ENCODE measurements at regions not wholly inside any gene's neighbourhood (a gene's known extent, or its start where the extent isn't known, plus 50 kb on each side); places are given as distances from the start of the nearest gene placed in this dataset.

GRCh38 chr11:113613619-113614018, 92.5 kb downstream of the TMPRSS5 start:
- no peak for TF ChIP-seq POLR2A (IDR thresholded peaks at IDR 0.05; ENCODE audit: extremely low read depth, insufficient read length)
- TF ChIP-seq, protein P1, sequence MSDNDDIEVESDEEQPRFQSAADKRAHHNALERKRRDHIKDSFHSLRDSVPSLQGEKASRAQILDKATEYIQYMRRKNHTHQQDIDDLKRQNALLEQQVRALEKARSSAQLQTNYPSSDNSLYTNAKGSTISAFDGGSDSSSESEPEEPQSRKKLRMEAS (IDR thresholded peaks at IDR 0.05; ENCODE audit: low read depth, low read length), result no peak
- TF ChIP-seq, protein P2, sequence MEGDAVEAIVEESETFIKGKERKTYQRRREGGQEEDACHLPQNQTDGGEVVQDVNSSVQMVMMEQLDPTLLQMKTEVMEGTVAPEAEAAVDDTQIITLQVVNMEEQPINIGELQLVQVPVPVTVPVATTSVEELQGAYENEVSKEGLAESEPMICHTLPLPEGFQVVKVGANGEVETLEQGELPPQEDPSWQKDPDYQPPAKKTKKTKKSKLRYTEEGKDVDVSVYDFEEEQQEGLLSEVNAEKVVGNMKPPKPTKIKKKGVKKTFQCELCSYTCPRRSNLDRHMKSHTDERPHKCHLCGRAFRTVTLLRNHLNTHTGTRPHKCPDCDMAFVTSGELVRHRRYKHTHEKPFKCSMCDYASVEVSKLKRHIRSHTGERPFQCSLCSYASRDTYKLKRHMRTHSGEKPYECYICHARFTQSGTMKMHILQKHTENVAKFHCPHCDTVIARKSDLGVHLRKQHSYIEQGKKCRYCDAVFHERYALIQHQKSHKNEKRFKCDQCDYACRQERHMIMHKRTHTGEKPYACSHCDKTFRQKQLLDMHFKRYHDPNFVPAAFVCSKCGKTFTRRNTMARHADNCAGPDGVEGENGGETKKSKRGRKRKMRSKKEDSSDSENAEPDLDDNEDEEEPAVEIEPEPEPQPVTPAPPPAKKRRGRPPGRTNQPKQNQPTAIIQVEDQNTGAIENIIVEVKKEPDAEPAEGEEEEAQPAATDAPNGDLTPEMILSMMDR (IDR thresholded peaks at IDR 0.05; ENCODE audit: low read depth, low read length), result no peak
- TF ChIP-seq MYC (IDR thresholded peaks at IDR 0.05; ENCODE audit: low read depth, low read length), result no peak
- DNase-seq (ENCODE audit: low read depth), result peak; percentile 60
- H3K4me3 ChIP-seq (ENCODE audit: low read depth, low read length), result no peak overlapping the region

DNA sequence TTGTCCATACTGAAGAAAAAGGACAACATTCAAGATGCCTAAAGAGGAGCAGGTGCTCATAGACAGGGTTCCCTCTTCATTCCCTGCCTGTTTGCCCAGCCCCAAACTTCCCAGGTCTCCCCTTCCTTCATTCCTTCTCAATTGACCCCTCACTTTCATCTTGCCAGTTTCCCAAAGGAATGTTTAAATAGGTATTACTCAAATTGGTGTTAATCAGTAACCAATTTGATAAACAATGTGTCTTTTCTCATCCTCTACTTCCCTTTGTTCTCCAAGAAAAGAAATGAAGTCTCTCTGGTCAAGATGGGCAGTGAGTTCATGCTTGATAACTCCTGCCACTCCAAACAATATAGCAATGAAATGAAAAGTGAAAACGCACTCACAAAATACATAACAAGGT, 101.9 kb downstream of the TMPRSS5 start:
- no peak overlapping the region for H3K4me3 ChIP-seq (ENCODE audit: low read depth, low read length)
- no peak for DNase-seq (ENCODE audit: low read depth)
- TF ChIP-seq POLR2A (IDR thresholded peaks at IDR 0.05; ENCODE audit: extremely low read depth, insufficient read length), result no peak
- TF ChIP-seq, protein P2 (IDR thresholded peaks at IDR 0.05; ENCODE audit: low read depth, low read length), result no peak
- TF ChIP-seq, protein P1 (IDR thresholded peaks at IDR 0.05; ENCODE audit: low read depth, low read length), result no peak
- no peak for TF ChIP-seq MYC (IDR thresholded peaks at IDR 0.05; ENCODE audit: low read depth, low read length)

- TF ChIP-seq, protein P1 (IDR thresholded peaks at IDR 0.05; ENCODE audit: low read depth, low read length), result no peak
- TF ChIP-seq MYC (IDR thresholded peaks at IDR 0.05; ENCODE audit: low read depth, low read length) (no peak), POLR2A (IDR thresholded peaks at IDR 0.05; ENCODE audit: extremely low read depth, insufficient read length) (no peak)
- TF ChIP-seq, protein P2 (IDR thresholded peaks at IDR 0.05; ENCODE audit: low read depth, low read length), result no peak
- no peak overlapping the region for H3K4me3 ChIP-seq (ENCODE audit: low read depth, low read length)
- DNase-seq (ENCODE audit: low read depth), result no peak
These were observed 102.6 kb downstream of the TMPRSS5 start for GRCh38 chr11:113603277-113604059.

GRCh38 chr11:113602483-113602882, 103.6 kb downstream of the TMPRSS5 start:
- TF ChIP-seq MYC (IDR thresholded peaks at IDR 0.05; ENCODE audit: low read depth, low read length) (no peak), POLR2A (IDR thresholded peaks at IDR 0.05; ENCODE audit: extremely low read depth, insufficient read length) (no peak)
- TF ChIP-seq, protein P1 (IDR thresholded peaks at IDR 0.05; ENCODE audit: low read depth, low read length), result no peak
- TF ChIP-seq, protein P2 (IDR thresholded peaks at IDR 0.05; ENCODE audit: low read depth, low read length), result no peak
- H3K4me3 ChIP-seq (ENCODE audit: low read depth, low read length), result no peak overlapping the region

GRCh38 chr11:113596658-113597057, 109.5 kb downstream of the TMPRSS5 start:
- TF ChIP-seq, protein P2 (IDR thresholded peaks at IDR 0.05; ENCODE audit: low read depth, low read length), result no peak
- no peak for TF ChIP-seq MYC (IDR thresholded peaks at IDR 0.05; ENCODE audit: low read depth, low read length)
- TF ChIP-seq, protein P1 (IDR thresholded peaks at IDR 0.05; ENCODE audit: low read depth, low read length), result no peak
- no peak for TF ChIP-seq POLR2A (IDR thresholded peaks at IDR 0.05; ENCODE audit: extremely low read depth, insufficient read length)
- H3K4me3 ChIP-seq (ENCODE audit: low read depth, low read length), result no peak overlapping the region
- DNase-seq (ENCODE audit: low read depth), result no peak

More at GRCh38 chr11:113602483-113602882, 103.6 kb downstream of the TMPRSS5 start:
- DNase-seq (ENCODE audit: low read depth), result no peak

Measured in NB4 (cell line).